HAP-1 (cell line): ENCODE measurements at regions not wholly inside any gene's neighbourhood (a gene's known extent, or its start where the extent isn't known, plus 50 kb on each side); places are given as distances from the start of the nearest gene placed in this dataset.

ENCODE experiments used
- DNase-seq, 2 experiments: peaks; one replicate each; pipeline ENCODE4 v3.0.0-alpha.2; 2016 to 2020; ENCODE audit warnings: low spot score in 2 of 2
- H3K27me3 ChIP-seq: fragments of 250-450 bp; sonication (Bioruptor Pico); 2 replicates; pipeline ENCODE4 v1.5.1; 2020; ENCODE audit warnings: low read depth, mild to moderate bottlenecking, moderate library complexity
- H3K36me3 ChIP-seq: fragments of 250-450 bp; sonication (Bioruptor Pico); replicated peaks from 2 replicates; pipeline ENCODE4 v1.5.1; 2020; ENCODE audit warnings: mild to moderate bottlenecking
- H3K4me1 ChIP-seq: fragments of 250-450 bp; sonication (Bioruptor Pico); 2 replicates; pipeline ENCODE4 v1.5.1; 2020; ENCODE audit warnings: mild to moderate bottlenecking
- H3K4me3 ChIP-seq: fragments of 250-450 bp; sonication (Bioruptor Pico); 2 replicates; pipeline ENCODE4 v1.5.1; 2020; ENCODE audit warnings: mild to moderate bottlenecking, moderate library complexity
- H3K9me3 ChIP-seq: fragments of 250-450 bp; sonication (Bioruptor Pico); 2 replicates; pipeline ENCODE4 v1.5.1; 2020; ENCODE audit warnings: mild to moderate bottlenecking, moderate library complexity
- in situ Hi-C: fragments of 300-500 bp; cut with MboI; formaldehyde crosslinking; loops from 3 replicates; pipeline ENCODE4 v1.14.3; 2020; ENCODE audit warnings: low sequenced_read_pairs, inconsistent platforms, mixed read lengths

DNA sequence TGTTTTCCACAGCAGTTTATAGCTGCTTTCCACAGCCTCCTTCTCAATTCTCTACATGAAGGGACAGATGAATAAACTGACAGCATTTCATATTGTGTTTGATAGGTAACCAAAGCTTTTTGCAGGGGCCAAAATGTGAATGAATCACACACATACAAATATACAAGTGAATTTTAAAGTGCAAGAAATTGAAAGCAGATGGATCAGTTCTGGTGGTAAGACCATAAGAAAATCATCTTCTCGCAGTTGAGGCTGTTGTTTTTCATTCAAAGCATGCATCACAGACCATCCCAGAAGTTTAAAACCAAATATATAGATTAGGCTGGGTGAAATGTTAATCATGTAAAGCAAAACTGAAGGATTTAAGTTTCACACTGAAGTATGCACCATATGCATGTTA is 1569.4 kb downstream of the PCDH9 start:
- no peak overlapping the region for H3K4me3 ChIP-seq
- DNase-seq: no peak
- no peaks in the 10 kb centered on the region for H3K4me1 ChIP-seq
- in situ Hi-C loops: loop anchor here (25.0 kb wide), 1 partner anchor 1552 kb away; no protein-coding TSS in a partner anchor
- H3K36me3 ChIP-seq: no peaks in the 10 kb centered on the region
- no peaks in the 10 kb centered on the region for H3K27me3 ChIP-seq
- H3K9me3 ChIP-seq: no peaks in the 10 kb centered on the region

DNA sequence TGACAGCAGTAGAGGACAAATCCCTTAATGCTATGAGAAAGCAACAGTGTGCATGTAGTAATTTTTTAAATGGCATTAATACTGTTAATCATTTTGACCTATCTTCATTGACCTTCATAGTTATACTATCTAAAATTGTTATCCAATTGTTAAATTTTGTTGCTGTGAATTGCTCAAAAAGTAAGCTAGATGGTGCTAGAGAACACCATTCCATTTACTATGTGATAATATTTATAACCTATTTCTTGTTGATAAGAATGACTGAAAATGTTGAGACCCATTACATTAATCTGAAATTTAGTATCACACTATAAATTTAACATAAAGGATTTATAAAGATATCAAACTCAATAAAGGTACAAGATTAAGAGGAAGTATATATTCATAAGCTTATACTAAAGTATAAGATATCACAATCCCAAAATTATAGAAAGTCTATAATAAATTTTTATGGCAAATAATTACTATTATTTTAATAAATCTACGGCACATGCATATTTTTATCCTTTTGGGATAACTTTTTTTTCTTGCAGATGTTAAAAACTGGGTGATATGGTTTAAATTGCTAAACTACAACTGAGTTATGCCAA is 1573.3 kb downstream of the PCDH9 start:
- Histone ChIP-seq H3K36me3 (no peaks in the 10 kb centered on the region), H3K4me3 (no peak overlapping the region), H3K9me3 (no peaks in the 10 kb centered on the region), H3K4me1 (no peaks in the 10 kb centered on the region), H3K27me3 (no peaks in the 10 kb centered on the region)
- DNase-seq: peak in 1 of 2 experiments; percentile 29
- in situ Hi-C loops: loop anchor here (25.0 kb wide), 1 partner anchor 1555 kb away; no protein-coding TSS in a partner anchor

DNA sequence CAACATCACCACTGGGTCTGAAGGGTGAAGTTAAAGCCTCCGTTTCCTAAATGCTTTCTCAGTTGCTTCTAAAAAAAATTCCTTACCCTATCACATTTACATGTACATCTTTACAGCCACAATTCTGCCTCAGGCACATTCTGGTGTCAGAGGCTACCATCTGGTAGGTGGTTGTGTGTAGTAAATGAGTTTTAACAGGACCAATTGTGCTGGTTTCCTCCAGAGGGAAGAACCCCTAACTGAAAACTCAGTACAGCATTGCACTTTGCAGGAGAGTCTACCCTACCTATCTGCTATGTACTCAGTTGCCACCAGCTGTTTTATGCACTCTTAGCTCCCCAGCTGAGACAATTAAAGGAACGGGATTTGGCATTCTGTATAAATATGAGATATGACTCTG is 1576.5 kb downstream of the PCDH9 start:
- H3K9me3 ChIP-seq: no peaks in the 10 kb centered on the region
- in situ Hi-C loops: loop anchor here (25.0 kb wide), 1 partner anchor 1559 kb away; no protein-coding TSS in a partner anchor
- H3K27me3 ChIP-seq: no peaks in the 10 kb centered on the region
- DNase-seq: peak in 1 of 2 experiments; percentile 20
- no peak overlapping the region for H3K4me3 ChIP-seq
- H3K4me1 ChIP-seq: no peaks in the 10 kb centered on the region
- H3K36me3 ChIP-seq: no peaks in the 10 kb centered on the region

DNA sequence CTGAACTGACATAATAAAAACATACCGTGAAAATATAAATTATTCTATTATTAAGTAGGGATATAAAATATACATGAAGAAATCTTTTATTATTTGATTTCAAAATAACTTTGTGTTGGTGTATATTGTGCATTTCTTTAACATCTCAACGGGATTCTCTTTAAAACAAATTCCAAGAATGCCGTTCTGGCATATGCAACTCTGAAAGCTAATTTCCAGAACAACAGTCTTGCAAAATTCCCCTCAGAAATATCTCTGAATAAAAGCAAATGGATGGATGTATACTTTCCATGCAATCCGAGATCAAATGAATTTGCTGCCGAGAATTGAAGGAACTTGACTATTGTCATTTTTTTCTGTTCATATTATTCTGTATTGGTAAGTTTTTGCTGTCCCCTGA is 1579.8 kb downstream of the PCDH9 start:
- in situ Hi-C loops: loop anchor here (25.0 kb wide), 1 partner anchor 1562 kb away; no protein-coding TSS in a partner anchor
- H3K4me3 ChIP-seq: no peak overlapping the region
- no peaks in the 10 kb centered on the region for H3K9me3 ChIP-seq
- no peak for DNase-seq
- H3K36me3 ChIP-seq: no peaks in the 10 kb centered on the region
- H3K4me1 ChIP-seq: no peaks in the 10 kb centered on the region
- H3K27me3 ChIP-seq: no peaks in the 10 kb centered on the region

DNA sequence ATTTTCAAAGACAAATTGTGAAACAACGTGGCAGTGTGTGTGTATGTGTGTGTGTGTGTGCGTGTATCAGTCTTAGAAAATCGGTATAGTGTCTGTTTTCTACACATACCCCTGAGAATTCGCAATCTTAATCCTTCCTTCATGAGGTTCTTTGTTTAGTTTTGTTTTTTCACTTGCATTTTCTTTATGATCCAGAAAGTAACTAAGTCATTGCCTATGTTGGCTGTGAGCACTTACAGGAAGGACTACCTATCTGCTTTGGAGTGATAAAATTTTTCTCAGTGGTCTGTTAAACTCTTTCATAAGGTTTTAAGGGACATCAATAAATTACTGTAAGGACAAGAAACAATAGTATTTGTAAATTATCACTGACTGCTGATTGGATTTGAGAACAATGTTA is 1587.1 kb downstream of the PCDH9 start:
- Histone ChIP-seq H3K9me3 (no peaks in the 10 kb centered on the region), H3K27me3 (no peaks in the 10 kb centered on the region), H3K4me1 (no peaks in the 10 kb centered on the region), H3K36me3 (no peaks in the 10 kb centered on the region), H3K4me3 (no peak overlapping the region)
- DNase-seq: no peak
- in situ Hi-C loops: no loop called here

DNA sequence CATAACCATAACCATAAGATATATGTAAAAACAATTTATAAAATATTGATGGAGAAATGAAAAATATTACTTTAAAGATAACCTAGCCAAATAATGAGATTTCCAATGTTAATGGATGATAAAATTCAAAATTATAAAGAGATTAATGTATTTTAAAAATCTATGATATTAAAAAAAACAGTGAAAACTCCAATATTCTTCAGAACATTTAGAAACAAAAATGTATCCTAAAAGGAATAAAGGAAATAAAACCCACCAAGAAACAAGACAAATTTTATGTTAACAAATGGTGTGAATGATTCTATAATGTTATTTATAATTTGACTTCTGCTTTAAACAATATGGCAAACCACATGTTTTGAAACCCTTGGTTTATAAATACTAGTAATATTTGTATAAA is 1587.8 kb downstream of the PCDH9 start:
- Histone ChIP-seq H3K4me1 (no peaks in the 10 kb centered on the region), H3K9me3 (no peaks in the 10 kb centered on the region), H3K4me3 (no peak overlapping the region), H3K27me3 (no peaks in the 10 kb centered on the region), H3K36me3 (no peaks in the 10 kb centered on the region)
- in situ Hi-C loops: no loop called here
- no peak for DNase-seq

DNA sequence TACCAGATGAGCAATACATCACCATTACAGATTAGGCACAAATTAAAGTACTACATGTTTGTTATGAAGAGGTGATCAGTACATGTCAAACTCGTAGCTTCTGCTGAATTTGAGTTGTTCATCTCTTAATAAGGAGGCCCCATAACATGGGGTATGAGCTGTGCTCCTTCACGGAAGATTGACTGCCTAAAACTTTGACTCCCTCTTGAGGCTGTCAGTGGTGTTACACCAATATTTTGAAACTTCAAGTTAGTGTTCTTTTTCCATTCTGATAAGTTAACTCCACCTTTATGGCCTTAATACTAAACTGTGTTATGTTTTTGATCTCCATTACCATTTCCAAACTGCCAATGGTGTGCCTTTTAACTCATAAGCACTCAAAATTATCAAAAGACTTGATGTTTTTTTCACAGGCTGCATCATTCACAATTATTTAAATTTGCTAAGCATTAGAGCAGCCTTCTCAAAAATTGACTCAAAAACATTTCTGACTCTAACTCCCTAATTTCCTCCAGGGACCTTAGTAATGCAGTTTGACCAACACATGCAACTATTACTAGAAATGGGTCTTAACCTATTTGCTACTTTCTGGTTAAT is 1591.5 kb downstream of the PCDH9 start:
- H3K9me3 ChIP-seq: no peaks in the 10 kb centered on the region
- no peak overlapping the region for H3K4me3 ChIP-seq
- in situ Hi-C loops: no loop called here
- H3K36me3 ChIP-seq: no peaks in the 10 kb centered on the region
- H3K27me3 ChIP-seq: no peaks in the 10 kb centered on the region
- H3K4me1 ChIP-seq: no peaks in the 10 kb centered on the region
- DNase-seq: peak; percentile 43 to 44

DNA sequence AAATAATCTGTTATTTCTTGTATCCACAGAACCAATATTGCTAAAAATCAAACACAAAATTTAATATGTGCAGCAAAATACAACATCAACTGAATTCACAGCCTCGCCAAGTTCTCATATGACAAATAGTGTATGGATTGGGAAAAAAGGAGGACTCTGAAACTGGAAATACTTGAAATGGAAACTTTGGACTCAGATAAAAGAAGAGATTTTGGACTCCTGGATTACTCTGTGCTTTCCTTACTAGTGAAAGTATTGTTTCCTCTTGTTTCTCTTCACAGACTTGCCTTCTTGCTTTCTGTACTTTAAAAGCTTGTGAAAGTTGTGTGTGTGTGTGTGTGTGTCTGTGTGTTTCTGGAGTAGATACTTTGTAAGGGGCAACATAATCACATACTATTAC is 1596.3 kb downstream of the PCDH9 start:
- Histone ChIP-seq H3K9me3 (no peaks in the 10 kb centered on the region), H3K36me3 (no peaks in the 10 kb centered on the region), H3K27me3 (no peaks in the 10 kb centered on the region), H3K4me3 (no peak overlapping the region), H3K4me1 (no peaks in the 10 kb centered on the region)
- in situ Hi-C loops: no loop called here
- DNase-seq: no peak

DNA sequence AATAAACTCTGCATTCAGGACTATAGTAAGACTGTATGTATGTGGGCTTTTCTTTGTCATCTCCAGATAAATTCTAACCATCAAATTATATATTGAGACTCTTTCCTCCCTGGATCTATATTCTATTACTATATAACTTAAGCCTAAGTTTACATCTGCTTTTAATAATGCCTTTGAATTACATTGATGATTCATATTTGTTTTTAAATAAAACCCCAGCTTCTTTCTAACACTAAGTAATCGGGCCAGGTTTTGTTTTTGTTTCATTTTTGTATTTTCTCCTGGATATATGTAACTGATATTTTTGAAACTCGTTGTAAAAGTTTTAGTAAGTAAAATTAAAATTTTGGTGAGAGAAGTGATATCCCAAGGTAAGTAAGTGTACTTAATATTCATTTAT is 1599.1 kb downstream of the PCDH9 start:
- Histone ChIP-seq H3K9me3 (no peaks in the 10 kb centered on the region), H3K27me3 (no peaks in the 10 kb centered on the region), H3K4me1 (no peaks in the 10 kb centered on the region), H3K36me3 (no peaks in the 10 kb centered on the region), H3K4me3 (no peak overlapping the region)
- in situ Hi-C loops: no loop called here
- no peak for DNase-seq

DNA sequence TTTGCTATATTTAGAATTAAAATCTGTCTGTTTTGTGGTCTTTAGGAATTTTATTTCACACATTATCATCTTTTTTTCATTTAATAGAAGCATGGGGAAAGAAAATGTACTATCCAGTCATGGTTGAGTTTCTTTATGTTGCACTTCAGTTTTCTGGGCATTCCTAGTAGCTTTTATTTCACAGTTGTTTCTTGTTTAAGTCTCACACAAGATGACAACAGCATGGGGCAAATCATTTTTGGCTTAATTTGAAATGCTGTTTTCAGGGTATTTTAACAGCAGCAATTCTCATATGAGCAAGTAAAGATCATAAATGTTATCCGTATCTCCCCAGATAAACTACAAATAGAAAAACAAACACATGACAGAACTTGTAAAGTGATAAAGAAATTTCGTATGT is 1600.2 kb downstream of the PCDH9 start:
- no peak overlapping the region for H3K4me3 ChIP-seq
- H3K9me3 ChIP-seq: no peaks in the 10 kb centered on the region
- in situ Hi-C loops: no loop called here
- H3K36me3 ChIP-seq: no peaks in the 10 kb centered on the region
- DNase-seq: no peak
- no peaks in the 10 kb centered on the region for H3K4me1 ChIP-seq
- no peaks in the 10 kb centered on the region for H3K27me3 ChIP-seq

DNA sequence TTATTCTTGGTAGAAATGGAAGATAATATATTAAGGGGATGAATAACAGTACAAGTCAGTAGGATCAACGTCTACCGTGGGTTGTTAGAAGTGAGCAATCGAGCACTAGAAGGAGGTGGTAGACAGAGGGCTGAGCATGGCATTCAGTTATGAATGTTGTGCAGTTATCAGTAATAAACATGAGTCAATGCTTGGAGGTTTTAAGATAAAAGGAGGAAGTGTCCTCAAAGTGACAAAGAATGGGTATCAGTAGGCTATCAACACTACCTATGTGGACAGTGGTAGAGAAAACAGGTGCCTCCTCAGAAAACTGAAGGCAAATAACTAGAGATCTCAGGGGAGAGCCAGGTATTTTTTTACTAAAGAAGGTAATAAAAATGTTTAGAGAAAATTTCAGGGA is 1607.0 kb downstream of the PCDH9 start:
- Histone ChIP-seq H3K27me3 (no peaks in the 10 kb centered on the region), H3K4me3 (no peak overlapping the region), H3K36me3 (no peaks in the 10 kb centered on the region), H3K4me1 (no peaks in the 10 kb centered on the region), H3K9me3 (no peaks in the 10 kb centered on the region)
- in situ Hi-C loops: no loop called here
- DNase-seq: no peak

DNA sequence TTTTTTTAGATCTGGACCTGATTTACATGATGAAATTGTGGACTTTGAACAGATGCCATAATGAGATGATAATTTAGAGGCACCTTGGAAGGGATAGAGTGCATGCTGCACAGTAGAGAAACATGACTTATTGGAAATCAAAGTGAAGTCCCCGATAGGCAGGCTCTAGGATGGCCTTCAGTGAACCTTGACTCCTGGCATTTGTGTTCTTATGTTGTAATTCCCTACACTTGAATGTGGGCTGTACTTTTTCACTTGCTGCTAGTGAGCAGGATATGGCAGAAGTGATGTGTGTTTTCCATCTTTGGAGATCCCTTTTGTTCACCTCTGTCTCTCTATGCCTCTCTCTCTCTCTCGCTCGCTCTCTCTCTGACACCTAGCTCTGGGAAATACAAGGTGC is 1614.6 kb downstream of the PCDH9 start:
- in situ Hi-C loops: no loop called here
- no peak for DNase-seq

DNA sequence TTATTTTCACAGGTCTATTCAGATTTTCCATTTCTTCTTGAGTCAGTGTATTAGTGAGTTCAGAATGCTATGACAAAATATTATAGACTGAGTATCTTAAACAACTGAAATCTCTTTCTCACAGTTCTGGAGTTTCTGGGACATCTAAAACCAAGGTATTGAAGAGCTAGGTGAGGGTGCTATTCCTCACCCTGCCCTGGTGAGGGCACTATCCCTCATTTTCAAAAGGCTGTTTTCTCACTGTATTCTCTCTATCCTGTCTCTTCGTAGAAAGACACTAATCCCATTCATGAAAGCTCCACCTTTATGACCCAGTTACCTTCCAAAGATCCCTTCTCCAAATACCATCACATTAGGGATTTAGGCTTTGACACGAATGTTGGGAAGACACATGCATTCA is 1617.1 kb downstream of the PCDH9 start:
- Histone ChIP-seq H3K4me3 (no peak overlapping the region), H3K4me1 (no peaks in the 10 kb centered on the region), H3K36me3 (no peaks in the 10 kb centered on the region), H3K27me3 (no peaks in the 10 kb centered on the region), H3K9me3 (no peaks in the 10 kb centered on the region)
- peak; percentile 18 to 20 for DNase-seq
- in situ Hi-C loops: no loop called here

More for the DNA sequence above, 1614.6 kb downstream of the PCDH9 start:
- H3K9me3 ChIP-seq: no peaks in the 10 kb centered on the region
- no peak overlapping the region for H3K4me3 ChIP-seq
- H3K4me1 ChIP-seq: no peaks in the 10 kb centered on the region
- H3K36me3 ChIP-seq: no peaks in the 10 kb centered on the region
- H3K27me3 ChIP-seq: no peaks in the 10 kb centered on the region

DNA sequence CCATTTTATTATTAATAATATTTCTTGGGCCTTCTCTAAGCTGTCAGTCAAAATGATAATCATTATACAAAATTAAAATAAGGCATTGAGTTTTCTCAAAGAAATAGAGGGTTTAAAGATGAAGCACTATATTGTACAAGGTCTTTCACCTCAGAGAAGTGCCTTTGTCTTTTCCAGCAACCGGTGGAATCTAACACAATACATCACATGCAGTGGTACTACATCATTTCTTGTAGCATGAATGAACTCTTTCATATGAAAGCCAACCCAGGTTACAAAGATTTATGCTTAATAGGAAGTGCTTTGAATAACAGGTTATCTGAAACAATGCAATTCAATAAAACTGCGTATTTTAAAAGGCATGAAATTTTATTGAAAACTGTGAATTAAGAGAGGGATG is 1620.8 kb downstream of the PCDH9 start:
- Histone ChIP-seq H3K4me1 (no peaks in the 10 kb centered on the region), H3K27me3 (no peaks in the 10 kb centered on the region), H3K9me3 (no peaks in the 10 kb centered on the region), H3K36me3 (no peaks in the 10 kb centered on the region), H3K4me3 (no peak overlapping the region)
- in situ Hi-C loops: no loop called here
- DNase-seq: peak in 1 of 2 experiments; percentile 67

DNA sequence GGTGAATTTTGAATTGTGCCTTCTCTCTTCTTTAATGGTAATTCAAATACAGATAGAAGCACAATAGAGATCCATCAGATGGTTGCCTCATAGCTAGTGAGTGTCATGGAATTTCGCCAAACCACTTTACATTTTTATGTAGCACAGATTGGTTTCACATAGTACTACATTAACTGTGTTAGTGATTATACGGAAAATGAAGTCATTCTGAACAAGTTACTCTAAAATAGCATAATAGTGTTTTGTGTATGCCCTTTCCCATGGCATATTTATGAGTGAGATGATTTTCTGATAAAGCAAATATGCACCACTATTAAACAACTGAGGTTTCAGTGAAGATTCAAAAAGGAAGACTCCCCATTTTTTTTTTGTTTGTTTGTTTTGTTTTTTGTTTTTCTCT is 1623.5 kb downstream of the PCDH9 start:
- H3K27me3 ChIP-seq: no peaks in the 10 kb centered on the region
- no peak for DNase-seq
- in situ Hi-C loops: no loop called here

More for the DNA sequence above, 1623.5 kb downstream of the PCDH9 start:
- H3K4me3 ChIP-seq: no peak overlapping the region
- no peaks in the 10 kb centered on the region for H3K36me3 ChIP-seq
- no peaks in the 10 kb centered on the region for H3K4me1 ChIP-seq
- H3K9me3 ChIP-seq: no peaks in the 10 kb centered on the region
